ENCODE measurements at regions not wholly inside any gene's neighbourhood (a gene's known extent, or its start where the extent isn't known, plus 50 kb on each side); places are given as distances from the start of the nearest gene placed in this dataset.
"Not testable (repeated sequence)": the region's sequence is repeated elsewhere in the genome, so short reads cannot be mapped to it uniquely, and the experiment has no call there.

DNA sequence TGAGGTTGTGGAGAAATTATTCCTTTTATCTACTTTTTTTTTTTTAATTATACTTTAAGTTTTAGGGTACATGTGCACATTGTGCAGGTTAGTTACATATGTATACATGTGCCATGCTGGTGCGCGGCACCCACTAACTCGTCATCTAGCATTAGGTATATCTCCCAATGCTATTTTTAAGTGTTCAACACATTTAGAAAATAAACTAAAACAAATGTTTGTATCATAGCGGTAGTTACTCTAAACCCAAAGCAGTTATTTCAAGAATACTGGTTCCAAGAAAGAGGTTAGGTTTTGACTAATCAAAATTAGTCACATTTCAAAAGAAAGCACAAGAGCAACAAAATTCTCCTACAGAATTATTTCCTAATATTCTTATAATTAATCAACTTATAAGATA is 119.5 kb upstream of the SEM1 start:
- DNase-seq: not testable (repeated sequence)

DNA sequence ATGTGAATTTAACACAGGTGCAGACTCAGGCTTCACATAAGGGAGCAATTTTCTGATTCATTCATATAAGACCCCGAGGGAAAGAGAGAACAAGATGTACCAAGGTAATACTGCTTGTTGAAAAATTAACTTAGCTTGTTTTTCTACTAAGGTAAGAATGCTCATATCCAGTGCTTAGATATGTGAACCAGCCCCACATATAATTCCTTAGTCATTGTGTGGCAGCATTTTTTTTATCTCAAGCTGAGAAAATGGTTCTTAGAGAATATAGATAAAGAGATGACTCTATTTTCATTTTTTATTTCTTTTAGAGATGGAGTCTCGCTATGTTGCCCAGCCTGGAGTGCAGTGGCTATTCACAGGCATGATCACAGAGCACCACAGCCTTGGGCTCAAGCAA is 121.8 kb upstream of the SEM1 start:
- no peak for DNase-seq

DNA sequence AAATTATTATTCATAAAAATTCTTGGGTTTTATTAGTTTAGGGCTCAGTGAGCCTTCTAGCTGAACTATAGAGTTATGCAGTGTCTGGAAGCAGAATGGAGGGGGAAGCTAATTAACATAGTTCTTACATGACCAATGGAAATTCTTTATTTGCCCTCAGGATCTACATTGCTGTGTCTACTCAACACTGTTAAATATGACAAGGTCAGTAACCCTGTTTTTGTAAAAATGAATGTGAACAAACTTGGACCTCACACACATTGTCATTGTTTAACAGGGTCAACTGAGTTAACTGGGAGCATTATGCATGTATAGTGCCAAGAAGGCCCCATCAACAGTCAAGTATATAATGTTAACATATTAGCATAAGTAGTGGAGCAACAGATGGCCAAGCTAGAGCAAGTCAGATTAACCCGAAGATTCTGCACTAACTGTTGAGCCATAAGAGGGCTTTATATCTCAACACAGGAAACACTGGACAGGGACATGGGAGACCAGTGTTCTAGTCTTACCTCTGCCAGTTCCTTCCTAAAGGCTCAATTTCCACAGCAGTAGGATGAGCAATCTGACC is 122.5 kb upstream of the SEM1 start:
- no peak for DNase-seq

GRCh38 chr7:96833676-96834453 is 124.2 kb upstream of the SEM1 start:
- DNase-seq: no peak

GRCh38 chr7:96836456-96836855 is 126.8 kb upstream of the SEM1 start:
- no peak for DNase-seq

DNA sequence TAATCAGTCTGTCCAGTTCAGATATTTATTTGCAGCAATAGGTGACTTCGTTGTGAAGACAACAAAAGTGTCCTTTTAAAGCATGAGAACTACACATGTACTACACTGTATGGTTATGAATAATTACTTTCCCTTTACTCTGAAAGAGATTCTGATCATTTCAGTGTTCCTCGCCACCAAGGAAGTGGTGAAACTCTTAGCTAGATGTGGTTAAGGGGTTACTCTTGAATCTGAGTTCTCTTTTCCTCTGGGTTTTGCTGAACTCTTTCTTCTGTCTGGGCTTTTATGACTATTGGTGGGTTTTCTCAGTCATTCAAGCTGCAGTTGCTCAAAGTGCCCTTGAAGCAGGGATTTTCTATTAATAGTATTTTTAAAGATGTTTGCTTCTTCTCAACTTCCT is 127.9 kb upstream of the SEM1 start:
- DNase-seq: peak in 1 of 2 donors; percentile 32

DNA sequence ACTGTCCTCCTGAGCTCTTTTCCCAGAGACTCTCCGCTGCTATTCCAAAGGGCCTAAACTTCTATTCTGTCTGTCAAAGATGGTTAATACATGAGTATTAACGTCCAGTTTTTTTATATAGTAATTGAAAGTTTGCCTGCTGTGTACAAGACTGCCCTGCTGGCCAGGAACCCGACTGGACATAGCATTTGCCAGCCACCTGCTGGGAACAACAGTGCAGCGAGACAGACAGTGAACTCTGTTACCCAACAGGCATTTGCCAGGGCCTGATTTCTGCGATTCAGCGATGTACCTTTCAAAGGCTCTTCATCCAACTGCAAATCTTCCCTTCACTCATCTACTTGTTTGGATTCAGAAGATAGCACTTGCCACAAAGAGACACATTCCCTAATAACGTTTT is 128.8 kb upstream of the SEM1 start:
- no peak for DNase-seq

- no peak for DNase-seq
Observed at GRCh38 chr7:96855139-96855538, 145.5 kb upstream of the SEM1 start.

DNA sequence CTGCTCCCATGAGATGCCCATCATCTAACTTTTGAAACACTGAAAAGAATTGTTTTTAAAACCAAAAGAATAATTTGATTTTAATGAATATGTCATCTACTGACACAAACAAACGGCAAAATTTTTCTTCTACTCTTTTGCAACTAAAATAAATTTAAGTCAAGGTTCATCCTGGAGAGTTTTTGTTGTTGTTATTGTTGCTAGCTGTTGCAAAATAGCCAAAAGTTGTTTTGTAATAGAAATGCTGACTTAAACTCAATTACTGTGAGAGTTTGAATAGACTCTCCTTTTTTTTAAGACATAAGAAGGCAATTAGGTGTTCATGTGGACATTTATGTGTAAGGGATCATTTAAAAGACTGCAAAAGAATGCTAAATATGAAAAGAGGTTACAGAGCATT is 146.0 kb upstream of the SEM1 start:
- DNase-seq: no peak

GRCh38 chr7:96869538-96869937 is 135.8 kb upstream of the DLX6 start:
- DNase-seq: no peak

GRCh38 chr7:96870185-96870584 is 135.2 kb upstream of the DLX6 start:
- DNase-seq: no peak

- DNase-seq: no peak
Observed at GRCh38 chr7:96870934-96871333, 134.4 kb upstream of the DLX6 start.

- no peak for DNase-seq
Observed at GRCh38 chr7:96887426-96887825, 117.9 kb upstream of the DLX6 start.

- DNase-seq: no peak
Observed at GRCh38 chr7:96899108-96899507, 106.2 kb upstream of the DLX6 start.

- DNase-seq: no peak
Observed at GRCh38 chr7:96901822-96902445, 103.4 kb upstream of the DLX6 start.

- no peak for DNase-seq
Observed at GRCh38 chr7:96903906-96904305, 101.4 kb upstream of the DLX6 start.

GRCh38 chr7:96910486-96910885 is 94.9 kb upstream of the DLX6 start:
- no peak for DNase-seq

DNA sequence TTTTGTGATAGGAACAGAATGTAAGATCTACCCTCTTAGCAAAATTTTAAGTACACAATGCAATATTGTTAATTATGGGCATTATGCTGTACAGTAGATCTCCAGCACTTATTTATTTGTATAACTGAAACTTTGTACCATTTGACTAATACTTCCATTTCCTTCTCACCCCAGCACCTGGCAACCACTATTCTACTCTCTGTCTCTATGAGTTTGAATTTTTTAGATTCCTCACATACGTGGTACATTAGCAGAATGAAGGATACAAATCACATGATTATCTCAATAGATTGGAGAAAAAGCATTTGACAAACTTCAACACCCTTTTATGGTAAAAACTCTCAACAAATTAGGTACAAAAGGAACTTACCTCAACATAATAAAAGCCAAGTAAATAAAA is 90.3 kb upstream of the DLX6 start:
- no peak for DNase-seq

- no peak for DNase-seq
Observed at GRCh38 chr7:96920064-96920463, 85.3 kb upstream of the DLX6 start.

- DNase-seq: no peak
Observed at GRCh38 chr7:96920713-96921112, 84.6 kb upstream of the DLX6 start.

DNA sequence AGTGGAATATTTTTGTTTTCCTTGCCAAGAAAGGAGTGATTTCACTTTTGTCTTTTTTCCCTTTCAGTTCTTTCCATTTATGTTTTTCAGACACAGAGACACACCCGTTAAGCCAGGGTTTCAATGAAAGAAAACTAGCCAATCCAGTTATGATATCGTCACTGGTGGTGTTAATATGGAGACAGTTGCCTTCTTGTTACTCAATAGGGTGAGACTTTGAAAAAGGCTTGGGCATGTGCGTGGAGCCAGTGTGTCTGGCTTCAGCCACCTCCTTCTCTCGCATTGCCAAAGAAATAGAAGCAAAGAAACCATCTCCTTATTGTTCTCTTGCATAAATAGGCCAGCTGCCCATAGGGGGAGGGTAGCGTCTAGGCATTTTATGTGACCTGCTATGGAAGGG is 84.1 kb upstream of the DLX6 start:
- DNase-seq: no peak

- DNase-seq: no peak
Observed at GRCh38 chr7:96921771-96922170, 83.6 kb upstream of the DLX6 start.

- DNase-seq: not testable (repeated sequence)
Observed at GRCh38 chr7:96923345-96923744, 82.0 kb upstream of the DLX6 start.

- no peak for DNase-seq
Observed at GRCh38 chr7:96927131-96927530, 78.2 kb upstream of the DLX6 start.

GRCh38 chr7:96928965-96929364 is 76.4 kb upstream of the DLX6 start:
- DNase-seq: no peak

All from CD4-positive, alpha-beta T cell treated with Interleukin-1 beta for 1 hour (primary cell).